Sciatic nerve (tissue), 2 donors: ENCODE measurements at regions not wholly inside any gene's neighbourhood (a gene's known extent, or its start where the extent isn't known, plus 50 kb on each side); places are given as distances from the start of the nearest gene placed in this dataset.
A peak's percentile ranks its signal among the peaks of the same experiment; 100 is the strongest.
"Not testable (repeated sequence)": the region's sequence is repeated elsewhere in the genome, so short reads cannot be mapped to it uniquely, and the experiment has no call there.

Experiments
- ATAC-seq: fragments of 200-7000 bp; cut with Tn5 transposase; one replicate; pipeline ENCODE4 v1.9.1; 2020; ENCODE audit warnings: mild to moderate bottlenecking, moderate library complexity
- DNase-seq: peaks from one replicate; pipeline ENCODE4 v3.0.0-alpha.2; 2020; ENCODE audit warnings: low spot score
- intact Hi-C: fragments of 100-400 bp; cut with DNase I; formaldehyde crosslinking; loops from one replicate; pipeline ENCODE4 v1.14.2; 2022
- donor health status: DM: no; HTN: no; CAD: no.
- donor health status: DM: no; HTN: no; CAD: no.

DNA sequence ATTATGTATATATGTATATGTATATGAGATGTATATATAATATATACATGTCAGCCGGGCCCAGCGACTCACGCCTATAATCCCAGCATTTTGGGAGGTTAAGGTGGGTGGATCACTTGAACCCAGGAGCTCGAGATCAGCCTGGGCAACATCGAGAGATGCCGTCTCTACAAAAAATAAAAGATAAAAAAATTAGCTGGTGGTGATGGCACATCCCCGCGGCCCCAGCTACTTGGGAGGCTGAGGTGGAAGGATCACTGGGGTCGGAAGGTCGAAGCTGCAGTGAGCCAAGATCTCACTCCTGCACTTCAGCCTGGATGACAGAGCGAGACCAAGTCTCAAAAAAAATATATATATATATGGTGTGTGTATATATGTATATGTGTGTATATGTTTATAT lies 4750.3 kb upstream of the OR11H1 start:
- ATAC-seq, DNase-seq, intact Hi-C loops: not testable (repeated sequence)

DNA sequence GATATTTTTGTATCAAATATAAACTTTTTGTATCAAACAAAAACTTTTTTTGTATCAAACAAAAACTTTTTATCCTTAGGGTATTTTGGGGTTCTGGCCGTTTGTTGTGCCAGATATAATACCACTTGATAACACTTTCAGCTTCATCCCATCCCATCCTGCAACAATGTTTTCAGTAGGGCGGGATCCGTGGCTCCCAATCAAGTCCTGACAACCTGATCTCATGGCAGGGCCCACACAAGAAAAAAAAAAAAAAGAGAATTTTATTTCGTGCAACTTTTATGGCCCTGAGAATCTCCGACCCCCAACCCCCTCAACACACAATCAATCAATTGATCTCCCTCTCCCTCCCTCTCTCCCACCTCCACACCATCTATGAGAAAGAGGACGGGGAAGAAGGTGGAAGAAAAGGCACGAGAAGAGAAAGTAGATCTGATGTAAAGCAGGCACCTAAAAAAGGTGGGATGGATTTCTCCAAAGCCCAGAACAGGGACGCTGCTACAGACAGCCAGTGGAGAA lies 4749.6 kb upstream of the OR11H1 start:
- intact Hi-C loops: no loop called here
- DNase-seq (no peak), ATAC-seq (no peak)

DNA sequence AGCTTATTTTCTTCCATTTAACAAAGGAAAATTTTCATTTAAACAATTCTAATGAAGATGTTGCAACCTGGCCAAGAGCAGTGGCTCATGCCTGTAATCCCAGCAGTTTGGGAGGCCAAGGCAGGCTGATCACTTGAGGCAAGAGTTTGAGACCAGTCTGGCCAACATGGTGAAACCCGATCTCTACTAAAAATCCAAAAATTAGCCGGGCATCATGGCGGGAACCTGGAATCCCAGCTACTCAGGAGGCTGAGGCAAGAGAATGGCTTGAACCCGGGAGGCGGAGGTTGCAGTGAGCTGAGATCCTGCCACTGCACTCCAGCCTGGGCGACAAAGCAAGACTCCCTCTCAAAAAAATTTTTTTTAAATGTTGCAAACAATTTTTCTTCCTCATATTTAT lies 4748.8 kb upstream of the OR11H1 start:
- DNase-seq, intact Hi-C loops, ATAC-seq: not testable (repeated sequence)

DNA sequence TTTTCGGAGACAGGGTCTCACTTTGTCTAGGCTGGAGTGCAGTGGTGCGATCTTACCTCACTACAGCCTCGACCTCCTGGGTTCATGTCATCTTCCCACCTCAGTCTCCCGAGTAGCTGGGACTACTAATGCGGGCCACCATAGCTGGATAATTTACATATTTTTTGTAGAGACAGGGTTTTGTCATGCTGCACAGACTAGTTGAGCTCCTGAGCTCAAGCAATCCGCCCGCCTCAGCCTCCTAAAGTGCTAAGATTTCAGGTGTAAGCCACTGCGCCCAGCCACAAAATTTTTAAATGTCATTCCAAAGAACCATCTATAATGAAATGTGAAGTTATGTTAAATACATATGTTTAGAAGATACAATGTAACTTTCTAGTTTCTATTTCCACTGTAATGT lies 4747.7 kb upstream of the OR11H1 start:
- no peak for DNase-seq
- intact Hi-C loops: no loop called here

DNA sequence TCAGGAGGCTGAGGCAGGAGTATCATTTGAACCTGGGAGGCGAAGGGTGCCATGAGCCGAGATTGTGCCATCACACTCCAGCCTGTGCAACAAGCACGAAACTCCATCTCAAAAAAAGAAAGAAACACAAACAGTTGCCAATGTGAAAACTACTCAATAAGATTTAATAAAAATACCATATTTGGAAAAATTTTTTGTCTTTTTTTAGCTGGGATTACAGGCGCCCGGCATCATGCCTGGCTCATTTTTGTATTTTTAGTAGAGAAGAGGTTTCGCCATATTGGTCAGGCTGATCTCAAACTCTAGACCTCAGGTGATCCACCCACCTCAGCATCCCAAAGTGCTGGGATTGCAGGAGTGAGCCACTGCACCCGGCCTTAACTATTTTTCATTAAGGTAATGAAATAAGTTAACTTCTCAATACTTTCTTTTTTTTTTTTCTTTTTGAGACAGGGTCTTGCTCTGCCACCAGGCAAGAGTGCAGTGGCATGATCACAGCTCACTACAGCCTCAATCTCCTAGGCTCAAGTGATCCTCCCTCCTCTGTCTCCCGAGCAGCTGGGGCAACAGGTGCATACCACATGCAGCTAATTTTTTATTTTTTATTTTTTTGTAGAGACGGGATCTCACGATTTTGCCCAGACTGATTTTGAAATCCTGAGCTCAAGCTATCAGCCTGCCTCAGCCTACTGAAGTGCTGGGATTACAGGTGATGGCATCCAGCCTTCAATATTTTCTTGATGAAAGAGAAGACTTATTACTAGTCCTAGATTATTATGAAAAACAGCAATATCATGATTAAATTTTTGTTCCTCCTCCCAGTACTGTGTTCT lies 4746.2 kb upstream of the OR11H1 start:
- ATAC-seq (no peak), DNase-seq (no peak)
- intact Hi-C loops: no loop called here

More for the DNA sequence above, 4747.7 kb upstream of the OR11H1 start:
- ATAC-seq: peak; percentile 14
